ENCODE measurements at regions not wholly inside any gene's neighbourhood (a gene's known extent, or its start where the extent isn't known, plus 50 kb on each side); places are given as distances from the start of the nearest gene placed in this dataset.

GRCh38 chr2:177114712-177115111 is 97.9 kb upstream of the HNRNPA3 start:
- Histone ChIP-seq H3K4me1 (no peaks in the 10 kb centered on the region), H3K36me3 (no peaks in the 10 kb centered on the region), H3K27me3 (no peaks in the 10 kb centered on the region), H3K4me3 (no peak overlapping the region), H3K27ac (no peak overlapping the region), H3K9me3 (no peaks in the 10 kb centered on the region)
- no peak for DNase-seq
- TF ChIP-seq CTCF (IDR thresholded peaks at IDR 0.05) (no peak), POLR2A (IDR thresholded peaks at IDR 0.05) (no peak)

GRCh38 chr2:177117755-177118154 is 94.8 kb upstream of the HNRNPA3 start:
- Histone ChIP-seq H3K9me3 (no peaks in the 10 kb centered on the region), H3K4me1 (no peaks in the 10 kb centered on the region), H3K4me3 (no peak overlapping the region), H3K27ac (no peak overlapping the region), H3K36me3 (no peaks in the 10 kb centered on the region), H3K27me3 (no peaks in the 10 kb centered on the region)
- no peak for TF ChIP-seq POLR2A (IDR thresholded peaks at IDR 0.05)
- no peak for TF ChIP-seq CTCF (IDR thresholded peaks at IDR 0.05)
- no peak for DNase-seq

GRCh38 chr2:177118636-177119035 is 94.0 kb upstream of the HNRNPA3 start:
- no peak overlapping the region for H3K4me3 ChIP-seq
- no peak for TF ChIP-seq POLR2A (IDR thresholded peaks at IDR 0.05)
- no peak for TF ChIP-seq CTCF (IDR thresholded peaks at IDR 0.05)
- H3K36me3 ChIP-seq: no peaks in the 10 kb centered on the region
- no peak for DNase-seq
- H3K27me3 ChIP-seq: no peaks in the 10 kb centered on the region
- no peaks in the 10 kb centered on the region for H3K4me1 ChIP-seq
- no peaks in the 10 kb centered on the region for H3K9me3 ChIP-seq
- H3K27ac ChIP-seq: no peak overlapping the region

GRCh38 chr2:177119099-177119498 is 93.5 kb upstream of the HNRNPA3 start:
- H3K4me1 ChIP-seq: no peaks in the 10 kb centered on the region
- TF ChIP-seq POLR2A (IDR thresholded peaks at IDR 0.05): no peak
- TF ChIP-seq CTCF (IDR thresholded peaks at IDR 0.05): no peak
- no peak for DNase-seq
- no peak overlapping the region for H3K4me3 ChIP-seq
- H3K36me3 ChIP-seq: no peaks in the 10 kb centered on the region
- no peaks in the 10 kb centered on the region for H3K9me3 ChIP-seq
- H3K27ac ChIP-seq: no peak overlapping the region
- no peaks in the 10 kb centered on the region for H3K27me3 ChIP-seq

- Histone ChIP-seq H3K4me1 (no peaks in the 10 kb centered on the region), H3K4me3 (no peak overlapping the region), H3K27ac (no peak overlapping the region), H3K9me3 (no peaks in the 10 kb centered on the region), H3K27me3 (no peaks in the 10 kb centered on the region), H3K36me3 (no peaks in the 10 kb centered on the region)
- TF ChIP-seq POLR2A (IDR thresholded peaks at IDR 0.05): no peak
- TF ChIP-seq CTCF (IDR thresholded peaks at IDR 0.05): no peak
- DNase-seq: no peak
Measured at GRCh38 chr2:177123048-177123447, 89.5 kb upstream of the HNRNPA3 start.

- H3K4me3 ChIP-seq: no peak overlapping the region
- no peaks in the 10 kb centered on the region for H3K9me3 ChIP-seq
- no peak for TF ChIP-seq CTCF (IDR thresholded peaks at IDR 0.05)
- no peak for TF ChIP-seq POLR2A (IDR thresholded peaks at IDR 0.05)
- no peak for DNase-seq
- H3K27me3 ChIP-seq: no peaks in the 10 kb centered on the region
- no peaks in the 10 kb centered on the region for H3K36me3 ChIP-seq
- H3K27ac ChIP-seq: no peak overlapping the region
- H3K4me1 ChIP-seq: no peaks in the 10 kb centered on the region
Measured at GRCh38 chr2:177124371-177124770, 88.2 kb upstream of the HNRNPA3 start.

Data from Peyer's patch (tissue), 4 donors.